Fibroblast of lung (primary cell): ENCODE measurements at regions not wholly inside any gene's neighbourhood (a gene's known extent, or its start where the extent isn't known, plus 50 kb on each side); places are given as distances from the start of the nearest gene placed in this dataset.

Experiments used
- CTCF ChIP-seq, 2 donors: IDR thresholded peaks in 1 of 2; conservative IDR thresholded peaks in 1 of 2; 1 replicate in 1 of 2; 2 replicates in 1 of 2; pipeline ENCODE4 v1.5.1; 2011 to 2012; ENCODE audit warnings: low read length in 2 of 2, control low read depth in 1 of 2, inconsistent platforms in 1 of 2, low read depth in 1 of 2, mild to moderate bottlenecking in 1 of 2
- EZH2 ChIP-seq: IDR thresholded peaks from 2 replicates; pipeline ENCODE4 v1.5.1; 2012; ENCODE audit warnings: low read length, control low read depth, mild to moderate bottlenecking; ENCODE audit errors: missing control alignments

- TF ChIP-seq CTCF (conservative IDR thresholded peaks at IDR 0.05 in 1 of 2, IDR thresholded peaks at IDR 0.05 in 1 of 2; ENCODE audit: low read depth in 1 of 2, low read length in 2 of 2) = no peak
- TF ChIP-seq EZH2 = no peak
Observed at GRCh38 chr5:105934171-105934570, 1736.6 kb downstream of the EFNA5 start.
